Skin epidermis (tissue), 12 donors: ENCODE measurements at regions not wholly inside any gene's neighbourhood (a gene's known extent, or its start where the extent isn't known, plus 50 kb on each side); places are given as distances from the start of the nearest gene placed in this dataset.

Experiments used
- H3K27ac ChIP-seq, 21 experiments: fragments of 200-600 bp; sonication (generic) in 11 of 21; one replicate each; pipeline ENCODE4 v1.5.0; 2020; ENCODE audit warnings: mild to moderate bottlenecking in 3 of 21, inconsistent platforms in 2 of 21, moderate library complexity in 2 of 21
- H3K4me3 ChIP-seq, 7 experiments: fragments of 200-600 bp; sonication (generic) in 2 of 7; one replicate each; pipeline ENCODE4 v1.5.0; 2020; ENCODE audit warnings: inconsistent platforms in 2 of 7, mild to moderate bottlenecking in 2 of 7, moderate library complexity in 1 of 7

DNA sequence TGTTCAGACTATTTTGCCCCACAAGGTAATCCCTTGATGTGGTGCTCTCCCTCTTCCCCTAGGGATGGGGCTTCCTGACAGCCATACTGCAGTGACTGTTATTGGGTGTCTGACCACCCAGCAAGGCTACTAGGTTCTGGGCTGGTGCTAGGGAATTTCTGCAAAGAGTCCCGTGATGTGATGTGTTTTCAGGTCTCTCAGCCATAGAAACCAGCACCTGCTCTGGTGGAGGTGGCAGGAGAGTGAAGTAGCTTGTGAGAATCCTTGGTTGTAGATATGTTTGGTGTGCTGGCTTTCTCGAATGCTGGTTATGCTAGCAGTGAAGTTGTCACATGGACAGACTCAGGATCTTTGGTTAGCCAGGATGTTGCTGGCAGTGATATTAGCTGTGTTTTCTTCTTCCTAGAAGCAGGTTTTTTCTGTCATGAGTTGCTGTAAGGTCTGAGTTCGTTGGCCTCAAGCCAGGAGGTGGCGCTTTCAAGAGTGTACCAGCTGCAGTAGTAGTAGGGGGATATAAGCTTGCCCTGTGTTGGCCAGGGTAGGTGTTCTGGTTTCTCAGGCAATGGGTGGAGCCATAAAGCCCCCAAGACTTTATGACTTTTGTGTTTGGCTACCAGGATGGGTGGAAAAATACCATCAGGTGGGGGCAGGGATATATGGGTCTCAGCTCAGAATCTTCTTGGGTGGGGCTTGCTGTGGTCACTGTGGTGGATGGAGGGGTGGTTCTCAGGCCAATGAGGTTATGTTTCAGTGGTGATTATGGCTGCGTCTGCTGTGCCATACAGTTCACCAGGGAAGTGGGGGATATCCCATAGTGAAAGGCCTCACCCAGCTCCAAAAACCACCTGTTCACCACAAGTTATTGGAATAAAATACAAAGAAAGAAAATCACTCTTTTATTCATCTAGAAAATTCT is 1112.3 kb downstream of the KCNT2 start:
- Histone ChIP-seq H3K27ac (no peak overlapping the region), H3K4me3 (no peak overlapping the region)

GRCh38 chr1:195482137-195482536 is 1126.1 kb downstream of the KCNT2 start:
- no peak overlapping the region for H3K4me3 ChIP-seq
- no peak overlapping the region for H3K27ac ChIP-seq

- Histone ChIP-seq H3K4me3 (no peak overlapping the region), H3K27ac (no peak overlapping the region)
Measured at GRCh38 chr1:195481293-195481692, 1126.9 kb downstream of the KCNT2 start.

DNA sequence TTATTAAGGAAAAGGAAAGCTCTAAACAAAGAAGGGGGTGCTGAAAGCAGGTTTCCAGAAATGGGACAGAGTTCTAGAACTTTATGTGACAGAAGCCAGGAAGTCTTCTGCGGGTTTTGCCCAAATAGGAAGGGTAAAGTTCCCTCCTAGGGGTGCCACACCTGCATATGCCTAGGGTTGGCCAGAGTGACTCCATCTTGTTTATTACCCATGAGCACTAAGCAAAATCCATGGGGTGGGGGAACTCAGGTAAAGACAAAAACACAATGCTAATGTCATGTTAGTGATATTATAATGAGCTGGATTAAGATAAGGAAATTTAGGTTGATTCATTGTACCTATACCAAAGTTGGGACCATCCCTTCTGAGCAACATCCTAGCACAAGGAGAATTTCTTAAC is 1132.7 kb downstream of the KCNT2 start:
- Histone ChIP-seq H3K27ac (no peak overlapping the region), H3K4me3 (no peak overlapping the region)

DNA sequence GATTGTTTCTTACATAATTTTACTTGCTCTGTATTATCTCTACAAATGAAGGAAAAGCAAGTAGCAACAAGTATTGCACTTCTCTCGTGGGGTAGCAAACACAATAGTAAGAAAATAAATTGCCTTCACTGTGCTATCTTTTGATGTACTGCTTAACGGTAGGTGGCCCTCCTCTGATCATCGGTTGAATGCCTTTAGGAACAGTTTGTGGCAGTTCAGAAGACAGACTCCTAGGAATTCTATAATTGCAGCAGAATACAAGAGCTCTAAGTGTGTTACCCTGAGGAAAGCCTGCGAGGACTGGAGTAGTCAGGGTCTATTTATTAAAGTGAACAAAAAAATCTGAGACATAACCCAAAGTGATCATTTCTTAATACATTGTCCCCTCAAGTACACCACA is 1135.9 kb downstream of the KCNT2 start:
- no peak overlapping the region for H3K4me3 ChIP-seq
- H3K27ac ChIP-seq = no peak overlapping the region

- no peak overlapping the region for H3K27ac ChIP-seq
- H3K4me3 ChIP-seq = no peak overlapping the region
Measured at GRCh38 chr1:195466639-195467038, 1141.6 kb downstream of the KCNT2 start.

DNA sequence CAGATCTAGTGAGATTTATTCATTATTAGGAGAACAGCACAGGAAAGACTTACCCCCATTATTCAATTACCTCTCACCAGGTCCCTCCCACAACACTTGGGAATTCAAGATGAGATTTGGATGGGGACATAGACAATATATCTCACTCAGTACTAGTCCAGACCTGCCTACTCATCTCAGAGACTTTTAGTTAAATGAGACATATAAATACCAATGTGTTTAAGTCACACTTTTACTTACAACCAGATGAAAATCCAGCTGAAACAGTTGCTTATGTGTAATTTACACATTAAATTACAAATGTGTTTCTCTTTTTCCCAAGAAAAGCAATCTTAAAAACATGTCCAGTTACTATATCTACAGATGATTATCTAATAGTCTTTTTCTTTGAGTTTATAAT is 1145.6 kb downstream of the KCNT2 start:
- Histone ChIP-seq H3K4me3 (no peak overlapping the region), H3K27ac (no peak overlapping the region)

GRCh38 chr1:195462152-195462551 is 1146.1 kb downstream of the KCNT2 start:
- no peak overlapping the region for H3K27ac ChIP-seq
- H3K4me3 ChIP-seq = no peak overlapping the region

GRCh38 chr1:195458365-195458764 is 1149.9 kb downstream of the KCNT2 start:
- H3K27ac ChIP-seq = no peak overlapping the region
- H3K4me3 ChIP-seq = no peak overlapping the region

GRCh38 chr1:195450794-195451193 is 1157.4 kb downstream of the KCNT2 start:
- Histone ChIP-seq H3K4me3 (no peak overlapping the region), H3K27ac (no peak overlapping the region)

- Histone ChIP-seq H3K4me3 (no peak overlapping the region), H3K27ac (no peak overlapping the region)
Measured at GRCh38 chr1:195439661-195440060, 1168.6 kb downstream of the KCNT2 start.

- Histone ChIP-seq H3K4me3 (no peak overlapping the region), H3K27ac (no peak overlapping the region)
Measured at GRCh38 chr1:195434566-195435203, 1173.6 kb downstream of the KCNT2 start.

DNA sequence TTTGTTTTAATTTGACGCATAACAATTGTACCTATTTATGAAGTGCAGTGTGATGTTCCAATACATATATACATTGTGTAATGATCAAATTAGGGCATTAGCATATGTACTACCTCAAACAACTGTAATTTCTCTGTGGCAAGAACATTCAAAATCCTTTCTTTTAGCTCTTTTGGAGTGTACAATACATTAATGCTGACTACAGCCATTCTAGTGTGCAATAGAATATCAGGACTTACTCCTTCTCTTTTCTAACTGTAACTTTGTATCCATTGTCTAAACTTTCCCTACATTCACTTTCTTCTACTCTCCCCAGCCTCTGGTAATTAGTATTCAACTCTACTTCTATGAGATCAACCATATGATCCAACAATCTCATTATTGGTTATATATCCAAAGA is 1177.4 kb downstream of the KCNT2 start:
- no peak overlapping the region for H3K27ac ChIP-seq
- no peak overlapping the region for H3K4me3 ChIP-seq

DNA sequence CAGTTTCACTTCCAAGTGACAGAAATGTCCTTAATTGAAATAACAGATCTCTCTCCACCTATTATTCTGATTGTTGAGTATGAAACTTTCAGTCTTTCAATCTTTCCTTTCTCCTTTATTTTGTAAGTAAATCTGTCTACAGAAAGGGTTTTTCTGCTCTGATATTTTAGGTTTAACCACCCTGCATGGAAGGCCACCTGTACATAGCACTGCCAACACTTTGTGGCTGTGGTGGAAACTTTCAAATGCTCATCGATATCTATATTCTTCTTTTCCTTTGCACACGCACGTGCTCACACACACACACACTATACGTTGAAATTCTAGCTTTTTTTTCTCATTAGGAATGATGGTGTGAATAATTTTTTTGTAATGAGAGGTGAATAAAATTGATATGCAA is 1179.3 kb downstream of the KCNT2 start:
- H3K27ac ChIP-seq = no peak overlapping the region
- no peak overlapping the region for H3K4me3 ChIP-seq

GRCh38 chr1:195415584-195415983 is 1192.7 kb downstream of the KCNT2 start:
- Histone ChIP-seq H3K27ac (no peak overlapping the region), H3K4me3 (no peak overlapping the region)

DNA sequence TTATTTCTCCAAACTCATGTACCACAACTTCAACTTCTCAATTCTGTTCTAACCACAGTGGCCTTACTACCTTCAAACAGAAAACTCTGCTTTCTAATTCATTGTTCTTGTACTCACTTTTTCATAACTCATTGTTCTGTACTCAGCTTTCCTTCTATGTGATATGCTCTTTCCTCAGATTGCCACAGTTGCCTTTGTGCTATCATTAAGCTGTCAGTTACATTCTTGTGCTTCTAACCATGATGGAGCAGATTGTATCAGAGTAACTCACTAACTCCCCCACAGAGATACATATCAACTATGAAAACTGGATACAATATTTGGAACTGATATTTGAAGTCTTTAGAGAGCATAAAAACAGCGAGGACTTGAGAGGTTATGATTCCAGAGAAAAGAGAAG is 1213.7 kb downstream of the KCNT2 start:
- Histone ChIP-seq H3K4me3 (no peak overlapping the region), H3K27ac (no peak overlapping the region)

GRCh38 chr1:195376190-195376589 is 1232.0 kb downstream of the KCNT2 start:
- Histone ChIP-seq H3K27ac (no peak overlapping the region), H3K4me3 (no peak overlapping the region)

DNA sequence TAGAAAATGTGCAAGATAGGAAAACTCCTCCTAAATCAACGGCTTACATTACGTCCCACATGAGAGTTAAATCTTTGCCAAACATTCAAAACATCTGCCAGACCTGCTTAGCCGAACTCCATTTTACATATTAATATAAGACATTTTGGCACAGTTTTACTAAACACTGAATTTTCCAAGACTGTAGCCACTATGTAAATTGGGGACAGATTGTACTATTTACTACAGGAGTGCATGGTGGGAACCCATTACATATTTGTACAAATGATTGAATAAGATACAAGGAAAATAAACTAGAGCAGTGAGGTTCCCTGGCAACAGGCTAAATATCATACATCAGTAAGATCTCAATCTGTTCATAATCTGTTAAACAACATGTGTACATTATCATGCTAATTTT is 1234.4 kb downstream of the KCNT2 start:
- Histone ChIP-seq H3K27ac (no peak overlapping the region), H3K4me3 (no peak overlapping the region)

DNA sequence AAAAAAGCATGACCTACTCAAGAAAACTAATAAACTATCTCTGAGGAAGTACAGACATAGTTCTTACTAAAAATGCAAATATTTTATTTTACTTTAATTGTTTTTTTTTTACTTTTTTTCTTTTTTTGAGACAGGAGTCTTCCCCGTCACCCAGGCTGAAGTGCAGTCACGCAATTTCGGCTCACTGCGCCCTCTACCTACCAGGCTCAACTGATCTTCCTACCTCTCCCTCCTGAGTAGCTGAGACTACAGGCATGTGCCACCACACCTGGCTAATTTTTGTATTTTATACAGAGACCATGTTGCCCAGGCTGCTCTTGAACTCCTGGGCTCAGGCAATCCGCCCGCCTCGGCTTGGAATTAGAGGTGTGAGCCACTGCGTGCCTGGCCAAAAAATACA is 1263.1 kb downstream of the KCNT2 start:
- Histone ChIP-seq H3K27ac (no peak overlapping the region), H3K4me3 (no peak overlapping the region)

GRCh38 chr1:195337646-195338045 is 1270.6 kb downstream of the KCNT2 start:
- no peak overlapping the region for H3K27ac ChIP-seq
- no peak overlapping the region for H3K4me3 ChIP-seq

- Histone ChIP-seq H3K27ac (no peak overlapping the region), H3K4me3 (no peak overlapping the region)
Measured at GRCh38 chr1:195336812-195337211, 1271.4 kb downstream of the KCNT2 start.
